H9 (cell line): ENCODE measurements at regions not wholly inside any gene's neighbourhood (a gene's known extent, or its start where the extent isn't known, plus 50 kb on each side); places are given as distances from the start of the nearest gene placed in this dataset.

Experiments
- DNase-seq: peaks from one replicate; pipeline ENCODE4 v3.0.0-alpha.2; 2017
- H2AFZ ChIP-seq: one replicate; pipeline ENCODE4 v1.6.1; 2013; ENCODE audit warnings: mild to moderate bottlenecking, low read length, control low read depth, moderate library complexity
- H2AK5ac ChIP-seq: 2 replicates; pipeline ENCODE4 v1.6.1; 2013; ENCODE audit warnings: low read length, control low read depth, mixed read lengths; ENCODE audit not compliant: insufficient read length
- H2BK120ac ChIP-seq: one replicate; pipeline ENCODE4 v1.6.1; 2013; ENCODE audit warnings: low read depth, mild to moderate bottlenecking, low read length, control low read depth, inconsistent platforms; ENCODE audit not compliant: poor library complexity, severe bottlenecking
- H2BK12ac ChIP-seq: 2 replicates; pipeline ENCODE4 v1.6.1; 2013; ENCODE audit warnings: low read length, control low read depth, mixed read lengths, low read depth; ENCODE audit not compliant: insufficient read length
- H2BK15ac ChIP-seq: 2 replicates; pipeline ENCODE4 v1.6.1; 2013; ENCODE audit warnings: low read depth, low read length, control low read depth
- H2BK20ac ChIP-seq: one replicate; pipeline ENCODE4 v1.6.1; 2013; ENCODE audit warnings: low read depth, mild to moderate bottlenecking, low read length, control low read depth, inconsistent platforms; ENCODE audit not compliant: poor library complexity, severe bottlenecking
- H2BK5ac ChIP-seq: 2 replicates; pipeline ENCODE4 v1.6.1; 2013; ENCODE audit warnings: low read length, control low read depth, mixed read lengths; ENCODE audit not compliant: insufficient read length
- H3K14ac ChIP-seq: 2 replicates; pipeline ENCODE4 v1.6.1; 2013; ENCODE audit warnings: low read length, control low read depth; ENCODE audit not compliant: insufficient read depth
- H3K18ac ChIP-seq: 2 replicates; pipeline ENCODE4 v1.6.1; 2013; ENCODE audit warnings: low read depth, mild to moderate bottlenecking, mixed read lengths, low read length, control low read depth; ENCODE audit not compliant: insufficient read length
- H3K23ac ChIP-seq: 2 replicates; pipeline ENCODE4 v1.6.1; 2013; ENCODE audit warnings: low read length, control low read depth, mixed read lengths, low read depth; ENCODE audit not compliant: insufficient read length
- H3K23me2 ChIP-seq: 2 replicates; pipeline ENCODE4 v1.6.1; 2013; ENCODE audit warnings: low read depth, mild to moderate bottlenecking, mixed read lengths, low read length, control low read depth; ENCODE audit not compliant: insufficient read length, poor library complexity, severe bottlenecking
- H3K27ac ChIP-seq: 2 replicates; pipeline ENCODE4 v1.5.1; 2013; ENCODE audit warnings: low read length, control low read depth, mixed read lengths, low read depth; ENCODE audit not compliant: insufficient read length
- H3K27me3 ChIP-seq: 2 replicates; pipeline ENCODE4 v1.6.1; 2013; ENCODE audit warnings: low read length, control low read depth, inconsistent platforms; ENCODE audit not compliant: insufficient read depth
- H3K4ac ChIP-seq: 2 replicates; pipeline ENCODE4 v1.6.1; 2013; ENCODE audit warnings: low read depth, mild to moderate bottlenecking, control low read depth, inconsistent platforms, low read length, moderate library complexity
- H3K4me1 ChIP-seq: 2 replicates; pipeline ENCODE4 v1.6.1; 2013; ENCODE audit warnings: low read length, control low read depth, inconsistent platforms; ENCODE audit not compliant: insufficient read depth
- H3K4me2 ChIP-seq: 2 replicates; pipeline ENCODE4 v1.6.1; 2013; ENCODE audit warnings: low read length, control low read depth, mixed read lengths; ENCODE audit not compliant: insufficient read length, insufficient read depth
- H3K56ac ChIP-seq: 2 replicates; pipeline ENCODE4 v1.6.1; 2013; ENCODE audit warnings: low read depth, mild to moderate bottlenecking, mixed read lengths, low read length, control low read depth; ENCODE audit not compliant: insufficient read length
- H3K79me1 ChIP-seq: 2 replicates; pipeline ENCODE4 v1.6.1; 2013; ENCODE audit warnings: low read depth, mild to moderate bottlenecking, moderate library complexity, low read length, control low read depth, inconsistent platforms; ENCODE audit not compliant: insufficient read depth, poor library complexity, severe bottlenecking
- H3K79me2 ChIP-seq: 2 replicates; pipeline ENCODE4 v1.6.1; 2013; ENCODE audit warnings: low read length, control low read depth, inconsistent platforms; ENCODE audit not compliant: insufficient read depth
- H3K9ac ChIP-seq: 2 replicates; pipeline ENCODE4 v1.6.1; 2013; ENCODE audit warnings: low read length, control low read depth, mixed read lengths; ENCODE audit not compliant: insufficient read length; ENCODE audit errors: extremely low read depth
- H3K9me3 ChIP-seq: one replicate; pipeline ENCODE4 v1.6.1; 2013; ENCODE audit warnings: low read depth, low read length, inconsistent platforms; ENCODE audit not compliant: control insufficient read depth
- H3T11ph ChIP-seq: one replicate; pipeline ENCODE4 v1.6.1; 2013; ENCODE audit warnings: mild to moderate bottlenecking, low read length, control low read depth, inconsistent platforms
- H4K20me1 ChIP-seq: one replicate; pipeline ENCODE4 v1.6.1; 2013; ENCODE audit not compliant: control insufficient read depth, insufficient read length, insufficient read depth
- H4K5ac ChIP-seq: 2 replicates; pipeline ENCODE4 v1.6.1; 2013; ENCODE audit warnings: low read depth, mild to moderate bottlenecking, mixed read lengths, low read length, control low read depth; ENCODE audit not compliant: insufficient read length
- H4K8ac ChIP-seq: replicated peaks from 2 replicates; pipeline ENCODE4 v1.6.1; 2013; ENCODE audit warnings: low read length, control low read depth, mixed read lengths, low read depth; ENCODE audit not compliant: insufficient read length
- H4K91ac ChIP-seq: 2 replicates; pipeline ENCODE4 v1.6.1; 2013; ENCODE audit warnings: low read depth, mild to moderate bottlenecking, moderate library complexity, mixed read lengths, low read length, control low read depth; ENCODE audit not compliant: insufficient read length
- H3K27ac Mint-ChIP-seq, 3 experiments: 2 replicates in 2 of 3; 3 replicates in 1 of 3; pipeline ENCODE4 v1.8.0; 2020 to 2021; ENCODE audit warnings: mixed read lengths in 3 of 3, mild to moderate bottlenecking in 1 of 3, moderate library complexity in 1 of 3
- H3K27me3 Mint-ChIP-seq: 2 replicates; pipeline ENCODE4 v1.8.0; 2021; ENCODE audit warnings: low read depth, mild to moderate bottlenecking, moderate library complexity, mixed read lengths
- H3K36me3 Mint-ChIP-seq, 3 experiments: 2 replicates in 2 of 3; 3 replicates in 1 of 3; pipeline ENCODE4 v1.8.0; 2020 to 2021; ENCODE audit warnings: low read depth in 3 of 3, mixed read lengths in 3 of 3; ENCODE audit not compliant: insufficient read depth in 1 of 3
- H3K4me1 Mint-ChIP-seq, 2 experiments: 2 replicates each; pipeline ENCODE4 v1.8.0; 2020; ENCODE audit warnings: mixed read lengths in 2 of 2
- H3K4me3 Mint-ChIP-seq, 2 experiments: 2 replicates in 1 of 2; 3 replicates in 1 of 2; pipeline ENCODE4 v1.8.0; 2020 to 2021; ENCODE audit warnings: mild to moderate bottlenecking in 2 of 2, mixed read lengths in 2 of 2, moderate library complexity in 1 of 2
- H3K9me3 Mint-ChIP-seq, 2 experiments: 2 replicates in 1 of 2; 3 replicates in 1 of 2; pipeline ENCODE4 v1.8.0; 2020; ENCODE audit warnings: mild to moderate bottlenecking in 2 of 2, mixed read lengths in 2 of 2, moderate library complexity in 1 of 2
- WGBS: extraction: QIAGEN DNeasy Blood & Tissue Kit; methylation state at CpG from one replicate; pipeline ENCODE4 v1.1.7; 2013; ENCODE audit warnings: missing lambda C conversion rate, low lambda C conversion rate, mixed read lengths; ENCODE audit not compliant: insufficient read length; ENCODE audit errors: extremely low coverage; 5-methylcytosine and 5-hydroxymethylcytosine counted together
- TF ChIP-seq, protein P1 (sequence below): fragments of 200-600 bp; sonication (generic); conservative IDR thresholded peaks from 3 replicates; pipeline ENCODE4 v1.8.0; 2021; ENCODE audit warnings: antibody characterized with exemption, mild to moderate bottlenecking

DNA sequence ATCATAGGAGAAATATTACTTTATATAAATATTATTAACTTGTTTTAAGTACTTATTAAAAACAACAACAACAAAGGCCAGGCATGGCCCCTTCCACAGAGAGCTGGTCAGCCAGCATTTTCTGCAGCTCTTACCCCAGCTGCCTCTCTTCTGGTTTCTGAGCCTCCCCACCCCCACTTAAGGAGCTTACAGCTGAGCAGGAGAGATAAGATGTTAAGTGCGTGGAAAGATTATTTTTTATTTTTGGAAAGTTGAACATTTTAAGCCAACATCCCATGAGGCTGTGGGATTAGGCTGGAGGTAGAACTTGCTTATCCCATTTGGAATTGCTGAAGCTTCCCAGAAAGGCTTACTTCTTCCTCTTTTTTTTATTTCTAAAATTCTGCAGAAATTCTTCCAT lies 401.2 kb downstream of the SEC14L1 start:
- Histone ChIP-seq H2AFZ (no peak overlapping the region), H3K79me2 (no peaks in the 10 kb centered on the region), H4K20me1 (no peaks in the 10 kb centered on the region), H3K4me1 (peaks cover 2% of the 10 kb centered on the region), H3T11ph (no peak overlapping the region), H3K23me2 (no peaks in the 10 kb centered on the region), H3K9me3 (no peaks in the 10 kb centered on the region), H2AK5ac (no peak overlapping the region), H4K5ac (no peak overlapping the region), H3K18ac (no peak overlapping the region), H3K4ac (no peak overlapping the region), H4K91ac (no peak overlapping the region), H3K27me3 (no peaks in the 10 kb centered on the region; the same call in 1 of the 2 replicates), H3K9ac (no peak overlapping the region), H3K79me1 (no peaks in the 10 kb centered on the region), H2BK5ac (no peak overlapping the region), H2BK120ac (no peak overlapping the region), H2BK20ac (no peak overlapping the region), H3K56ac (no peak overlapping the region), H4K8ac (no peak overlapping the region), H3K14ac (no peak overlapping the region), H3K23ac (no peak overlapping the region), H3K4me2 (no peak overlapping the region), H2BK15ac (no peak overlapping the region), H3K27ac (no peak overlapping the region), H2BK12ac (no peak overlapping the region)
- Mint-ChIP-seq H3K4me3 (no peak overlapping the region), H3K36me3 (peaks cover 0 to 11% (median 2%) of the 10 kb centered on the region in 3 experiments; a peak in 3 of 7 replicates), H3K4me1 (peaks cover 38 to 47% of the 10 kb centered on the region in 2 experiments), H3K27ac (no peak overlapping the region), H3K9me3 (peaks cover 8 to 10% of the 10 kb centered on the region in 2 experiments; a peak in 4 of 5 replicates), H3K27me3 (peaks cover 60% of the 10 kb centered on the region)
- DNase-seq = no peak
- TF ChIP-seq, protein P1, sequence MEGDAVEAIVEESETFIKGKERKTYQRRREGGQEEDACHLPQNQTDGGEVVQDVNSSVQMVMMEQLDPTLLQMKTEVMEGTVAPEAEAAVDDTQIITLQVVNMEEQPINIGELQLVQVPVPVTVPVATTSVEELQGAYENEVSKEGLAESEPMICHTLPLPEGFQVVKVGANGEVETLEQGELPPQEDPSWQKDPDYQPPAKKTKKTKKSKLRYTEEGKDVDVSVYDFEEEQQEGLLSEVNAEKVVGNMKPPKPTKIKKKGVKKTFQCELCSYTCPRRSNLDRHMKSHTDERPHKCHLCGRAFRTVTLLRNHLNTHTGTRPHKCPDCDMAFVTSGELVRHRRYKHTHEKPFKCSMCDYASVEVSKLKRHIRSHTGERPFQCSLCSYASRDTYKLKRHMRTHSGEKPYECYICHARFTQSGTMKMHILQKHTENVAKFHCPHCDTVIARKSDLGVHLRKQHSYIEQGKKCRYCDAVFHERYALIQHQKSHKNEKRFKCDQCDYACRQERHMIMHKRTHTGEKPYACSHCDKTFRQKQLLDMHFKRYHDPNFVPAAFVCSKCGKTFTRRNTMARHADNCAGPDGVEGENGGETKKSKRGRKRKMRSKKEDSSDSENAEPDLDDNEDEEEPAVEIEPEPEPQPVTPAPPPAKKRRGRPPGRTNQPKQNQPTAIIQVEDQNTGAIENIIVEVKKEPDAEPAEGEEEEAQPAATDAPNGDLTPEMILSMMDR = no peak
- no CpG with 5 or more reads among the region's 1 CpG for WGBS
